GM18507 (cell line): ENCODE measurements at regions not wholly inside any gene's neighbourhood (a gene's known extent, or its start where the extent isn't known, plus 50 kb on each side); places are given as distances from the start of the nearest gene placed in this dataset.
"Not testable (repeated sequence)": the region's sequence is repeated elsewhere in the genome, so short reads cannot be mapped to it uniquely, and the experiment has no call there.

ENCODE experiments used
- DNase-seq: peaks from one replicate; pipeline ENCODE4 v3.0.0; 2011; ENCODE audit warnings: low read depth; ENCODE audit not compliant: insufficient read length; ENCODE audit errors: extremely low spot score
- FAIRE-seq: peaks from 2 replicates; lab custom pipeline; 2011; peaks lifted over from hg19 to GRCh38; lab: Jason Lieb, UNC

- FAIRE-seq, result no peak
- no peak for DNase-seq
These were observed 905.7 kb downstream of the PLA2G4A start for GRCh38 chr1:187734427-187734826.

- no peak for DNase-seq
- no peak for FAIRE-seq
These were observed 915.9 kb downstream of the PLA2G4A start for GRCh38 chr1:187744665-187745064.

- FAIRE-seq (no peak), DNase-seq (no peak)
These were observed 926.8 kb downstream of the PLA2G4A start for GRCh38 chr1:187755536-187755935.

- not testable (repeated sequence) for FAIRE-seq, DNase-seq
These were observed 927.9 kb downstream of the PLA2G4A start for GRCh38 chr1:187756684-187757083.

- DNase-seq (no peak), FAIRE-seq (no peak)
These were observed 931.1 kb downstream of the PLA2G4A start for GRCh38 chr1:187759825-187760333.

- no peak for FAIRE-seq
These were observed 933.4 kb downstream of the PLA2G4A start for GRCh38 chr1:187762118-187762517.

GRCh38 chr1:187763465-187763864 is 934.7 kb downstream of the PLA2G4A start:
- FAIRE-seq (no peak), DNase-seq (no peak)

More at GRCh38 chr1:187762118-187762517, 933.4 kb downstream of the PLA2G4A start:
- DNase-seq, result no peak

GRCh38 chr1:187763976-187764375 is 935.2 kb downstream of the PLA2G4A start:
- no peak for DNase-seq

GRCh38 chr1:187771396-187771795 is 942.6 kb downstream of the PLA2G4A start:
- DNase-seq, result no peak
- FAIRE-seq, result no peak

More at GRCh38 chr1:187763976-187764375, 935.2 kb downstream of the PLA2G4A start:
- no peak for FAIRE-seq

- FAIRE-seq, result no peak
- no peak for DNase-seq
These were observed 944.4 kb downstream of the PLA2G4A start for GRCh38 chr1:187773168-187773567.

GRCh38 chr1:187787736-187788135 is 959.0 kb downstream of the PLA2G4A start:
- FAIRE-seq (no peak), DNase-seq (no peak)

- FAIRE-seq, result no peak
- DNase-seq, result no peak
These were observed 960.0 kb downstream of the PLA2G4A start for GRCh38 chr1:187788718-187789117.

- FAIRE-seq (no peak), DNase-seq (no peak)
These were observed 962.0 kb downstream of the PLA2G4A start for GRCh38 chr1:187790724-187791123.

- DNase-seq, result no peak
- no peak for FAIRE-seq
These were observed 965.8 kb downstream of the PLA2G4A start for GRCh38 chr1:187794561-187794960.

- FAIRE-seq (no peak), DNase-seq (no peak)
These were observed 980.8 kb downstream of the PLA2G4A start for GRCh38 chr1:187809549-187809948.

GRCh38 chr1:187816646-187817045 is 987.9 kb downstream of the PLA2G4A start:
- FAIRE-seq, result no peak
- DNase-seq, result no peak

- no peak for FAIRE-seq
- DNase-seq, result no peak
These were observed 989.0 kb downstream of the PLA2G4A start for GRCh38 chr1:187817782-187818181.

GRCh38 chr1:187819086-187819485 is 990.3 kb downstream of the PLA2G4A start:
- no peak for FAIRE-seq

GRCh38 chr1:187836557-187836956 is 1007.8 kb downstream of the PLA2G4A start:
- FAIRE-seq (no peak), DNase-seq (no peak)

More at GRCh38 chr1:187819086-187819485, 990.3 kb downstream of the PLA2G4A start:
- no peak for DNase-seq

- no peak for DNase-seq
- FAIRE-seq, result no peak
These were observed 1009.0 kb downstream of the PLA2G4A start for GRCh38 chr1:187837787-187838186.

GRCh38 chr1:187838335-187839293 is 1009.9 kb downstream of the PLA2G4A start:
- no peak for DNase-seq

More at GRCh38 chr1:187838335-187839293, 1009.9 kb downstream of the PLA2G4A start:
- FAIRE-seq, result no peak
